Duodenal mucosa (tissue), 2 donors: ENCODE measurements at regions not wholly inside any gene's neighbourhood (a gene's known extent, or its start where the extent isn't known, plus 50 kb on each side); places are given as distances from the start of the nearest gene placed in this dataset.

Source experiments
- H3K27ac ChIP-seq: one replicate; pipeline ENCODE4 v1.7.0; 2013; ENCODE audit warnings: low read depth, low read length
- H3K27me3 ChIP-seq, 2 donors: one replicate each; pipeline ENCODE4 v1.7.0; 2013; ENCODE audit warnings: low read length in 2 of 2, control low read depth in 1 of 2; ENCODE audit not compliant: insufficient read depth in 2 of 2, control insufficient read depth in 1 of 2
- H3K36me3 ChIP-seq, 2 donors: one replicate each; pipeline ENCODE4 v1.7.0; 2013; ENCODE audit warnings: low read length in 2 of 2, control low read depth in 1 of 2; ENCODE audit not compliant: insufficient read depth in 2 of 2, control insufficient read depth in 1 of 2
- H3K4me1 ChIP-seq, 2 donors: one replicate each; pipeline ENCODE4 v1.7.0; 2013; ENCODE audit warnings: low read length in 2 of 2, control low read depth in 1 of 2; ENCODE audit not compliant: insufficient read depth in 2 of 2, control insufficient read depth in 1 of 2
- H3K4me3 ChIP-seq, 2 donors: one replicate each; pipeline ENCODE4 v1.7.0; 2013; ENCODE audit warnings: low read length in 2 of 2, low read depth in 1 of 2
- H3K9ac ChIP-seq, 2 donors: one replicate each; pipeline ENCODE4 v1.7.0; 2013; ENCODE audit warnings: low read length in 2 of 2, low read depth in 1 of 2
- H3K9me3 ChIP-seq, 2 donors: one replicate each; pipeline ENCODE4 v1.7.0; 2013; ENCODE audit warnings: low read length in 2 of 2, control low read depth in 1 of 2; ENCODE audit not compliant: control insufficient read depth in 1 of 2

GRCh38 chr4:140238351-140239056 is 84.5 kb upstream of the MAML3 start:
- Histone ChIP-seq H3K27me3 (no peaks in the 10 kb centered on the region), H3K9me3 (no peaks in the 10 kb centered on the region), H3K27ac (peak overlapping the region; percentile 49), H3K4me1 (peaks cover 38 to 54% of the 10 kb centered on the region in 2 donors), H3K9ac (peak overlapping the region in 1 of 2 donors; percentile 7), H3K4me3 (peak overlapping the region; percentile 10 to 34), H3K36me3 (no peaks in the 10 kb centered on the region)

DNA sequence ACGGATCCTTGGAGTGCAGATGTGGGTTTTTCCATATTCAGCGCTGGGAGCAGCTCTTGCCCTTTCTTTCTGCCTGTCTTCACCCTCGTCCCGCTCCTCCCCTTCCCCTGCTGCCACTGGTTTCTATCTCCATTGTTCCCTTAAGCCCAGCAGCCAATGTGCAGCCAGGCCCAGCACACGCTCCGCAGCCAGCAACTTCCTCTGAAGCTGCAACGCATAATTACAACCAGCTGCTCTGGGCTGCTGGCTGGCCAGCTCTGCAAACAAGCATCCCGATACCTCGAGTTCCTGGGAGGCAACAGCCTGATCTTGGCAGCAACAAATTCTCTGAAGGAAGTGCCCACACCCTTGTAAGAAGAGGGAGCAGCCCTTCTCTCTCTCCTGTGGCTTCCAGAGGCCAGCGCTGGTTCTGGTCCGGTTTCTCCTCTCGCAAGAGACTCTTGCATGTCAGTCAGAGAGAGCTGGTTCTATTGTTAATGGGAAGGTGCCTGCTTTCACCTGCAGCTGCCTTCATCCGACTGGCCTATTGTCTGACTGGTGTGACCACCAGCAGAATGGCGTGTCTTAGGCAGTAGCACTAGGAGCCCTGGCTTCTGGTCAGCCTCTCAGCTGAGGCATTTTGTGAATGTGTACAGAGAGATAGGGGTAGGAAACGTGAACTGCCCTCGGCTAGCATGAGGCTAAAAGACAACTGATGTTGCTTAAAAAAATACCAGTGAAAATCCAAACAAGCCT is 83.8 kb upstream of the MAML3 start:
- H3K27me3 ChIP-seq: no peaks in the 10 kb centered on the region
- H3K36me3 ChIP-seq: no peaks in the 10 kb centered on the region
- H3K9ac ChIP-seq: peak overlapping the region; percentile 33 to 46
- H3K9me3 ChIP-seq: no peaks in the 10 kb centered on the region
- peaks cover 32 to 49% of the 10 kb centered on the region in 2 donors for H3K4me1 ChIP-seq
- peak overlapping the region; percentile 33 to 34 for H3K4me3 ChIP-seq
- peak overlapping the region; percentile 52 for H3K27ac ChIP-seq

DNA sequence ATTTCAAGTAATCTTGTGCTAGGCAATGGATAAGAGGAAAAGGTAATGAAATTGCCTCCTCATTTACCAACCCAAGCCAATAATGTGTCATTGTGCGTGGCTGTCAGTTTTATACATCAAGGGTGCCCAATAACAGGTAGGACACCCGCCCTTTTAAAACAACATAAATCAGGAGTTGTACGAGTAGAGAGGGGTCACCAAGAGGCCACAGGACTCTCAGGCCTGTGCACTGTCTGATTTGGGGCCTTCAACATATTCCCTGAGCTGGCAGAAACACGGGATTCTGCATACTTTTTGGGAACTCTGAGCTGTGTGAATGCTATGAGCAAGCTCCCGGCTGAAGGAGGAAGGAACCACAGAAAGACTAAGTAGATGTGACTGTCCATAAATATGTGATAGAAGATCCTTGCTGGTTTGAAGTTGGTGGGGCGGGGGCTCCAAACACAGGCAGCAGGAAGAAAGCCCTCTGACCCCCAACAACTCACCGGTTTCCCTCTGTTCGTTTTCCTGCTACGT is 82.7 kb upstream of the MAML3 start:
- Histone ChIP-seq H3K27me3 (no peaks in the 10 kb centered on the region), H3K36me3 (no peaks in the 10 kb centered on the region), H3K4me1 (peaks cover 21 to 38% of the 10 kb centered on the region in 2 donors), H3K9me3 (no peaks in the 10 kb centered on the region), H3K9ac (no peak overlapping the region), H3K27ac (no peak overlapping the region), H3K4me3 (no peak overlapping the region)

GRCh38 chr4:140234697-140235060 is 80.7 kb upstream of the MAML3 start:
- peaks cover 18 to 36% of the 10 kb centered on the region in 2 donors for H3K4me1 ChIP-seq
- no peak overlapping the region for H3K4me3 ChIP-seq
- H3K9ac ChIP-seq: no peak overlapping the region
- no peaks in the 10 kb centered on the region for H3K36me3 ChIP-seq
- no peak overlapping the region for H3K27ac ChIP-seq
- no peaks in the 10 kb centered on the region for H3K9me3 ChIP-seq
- H3K27me3 ChIP-seq: no peaks in the 10 kb centered on the region

GRCh38 chr4:140233791-140234696 is 80.1 kb upstream of the MAML3 start:
- no peaks in the 10 kb centered on the region for H3K27me3 ChIP-seq
- H3K4me1 ChIP-seq: peaks cover 21 to 38% of the 10 kb centered on the region in 2 donors
- H3K27ac ChIP-seq: no peak overlapping the region
- no peaks in the 10 kb centered on the region for H3K9me3 ChIP-seq
- no peak overlapping the region for H3K4me3 ChIP-seq
- H3K9ac ChIP-seq: no peak overlapping the region
- no peaks in the 10 kb centered on the region for H3K36me3 ChIP-seq

DNA sequence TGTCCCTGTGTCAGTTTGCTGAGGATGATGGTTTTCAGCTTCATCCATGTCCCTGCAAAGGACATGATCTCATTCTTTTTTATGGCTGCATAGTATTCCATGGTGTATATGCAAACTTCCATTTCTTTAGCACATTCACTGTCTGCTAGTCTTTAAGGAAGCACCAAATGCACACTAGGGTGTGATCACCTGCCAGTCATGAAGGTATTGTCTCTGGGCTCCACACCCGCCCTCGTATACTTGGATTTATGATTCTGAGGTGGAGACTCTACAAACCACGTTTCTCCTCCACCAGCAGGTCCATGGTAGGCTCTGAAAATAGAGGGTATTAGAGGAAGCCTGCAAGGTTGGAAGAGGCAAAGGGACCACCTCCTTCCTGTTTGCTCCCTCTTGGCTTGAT is 75.9 kb upstream of the MAML3 start:
- no peaks in the 10 kb centered on the region for H3K27me3 ChIP-seq
- peaks cover 8 to 20% of the 10 kb centered on the region in 2 donors for H3K4me1 ChIP-seq
- H3K36me3 ChIP-seq: no peaks in the 10 kb centered on the region
- H3K27ac ChIP-seq: no peak overlapping the region
- H3K4me3 ChIP-seq: no peak overlapping the region
- no peak overlapping the region for H3K9ac ChIP-seq
- no peaks in the 10 kb centered on the region for H3K9me3 ChIP-seq

- no peaks in the 10 kb centered on the region for H3K36me3 ChIP-seq
- no peak overlapping the region for H3K4me3 ChIP-seq
- no peaks in the 10 kb centered on the region for H3K27me3 ChIP-seq
- H3K9ac ChIP-seq: no peak overlapping the region
- no peak overlapping the region for H3K27ac ChIP-seq
- H3K9me3 ChIP-seq: no peaks in the 10 kb centered on the region
- H3K4me1 ChIP-seq: peaks cover 8 to 12% of the 10 kb centered on the region in 2 donors
These were observed 73.3 kb upstream of the MAML3 start for GRCh38 chr4:140227286-140227685.

- H3K4me1 ChIP-seq: peaks cover 0 to 2% of the 10 kb centered on the region in 2 donors
- H3K9me3 ChIP-seq: no peaks in the 10 kb centered on the region
- H3K27me3 ChIP-seq: no peaks in the 10 kb centered on the region
- H3K36me3 ChIP-seq: no peaks in the 10 kb centered on the region
- no peak overlapping the region for H3K27ac ChIP-seq
- no peak overlapping the region for H3K4me3 ChIP-seq
- H3K9ac ChIP-seq: no peak overlapping the region
These were observed 69.2 kb upstream of the MAML3 start for GRCh38 chr4:140223056-140223810.

DNA sequence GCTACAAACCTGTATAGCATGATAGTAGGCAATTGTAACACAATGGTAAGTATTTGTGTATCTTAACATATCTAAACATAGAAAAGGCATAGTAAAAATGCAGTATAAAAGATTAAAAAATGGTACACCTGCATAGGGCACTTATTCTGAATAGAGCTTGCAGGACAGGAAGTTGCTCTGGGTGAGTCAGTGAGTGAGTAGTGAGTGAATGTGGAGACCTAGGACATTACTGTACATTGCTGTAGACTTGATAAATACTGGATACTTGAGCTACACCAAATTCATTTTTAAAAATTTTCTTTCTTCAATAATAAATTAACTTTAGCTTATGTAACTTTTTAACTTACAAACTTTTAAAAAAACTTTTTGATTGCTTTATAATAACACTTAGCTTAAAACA is 68.2 kb upstream of the MAML3 start:
- no peak overlapping the region for H3K9ac ChIP-seq
- H3K27ac ChIP-seq: no peak overlapping the region
- no peak overlapping the region for H3K4me3 ChIP-seq
- no peaks in the 10 kb centered on the region for H3K36me3 ChIP-seq
- H3K27me3 ChIP-seq: no peaks in the 10 kb centered on the region
- H3K4me1 ChIP-seq: no peaks in the 10 kb centered on the region
- H3K9me3 ChIP-seq: no peaks in the 10 kb centered on the region
